ENCODE measurements at regions not wholly inside any gene's neighbourhood (a gene's known extent, or its start where the extent isn't known, plus 50 kb on each side); places are given as distances from the start of the nearest gene placed in this dataset.

GRCh38 chr14:83271663-83272062 is 1738.0 kb upstream of the SEL1L start:
- no peak overlapping the region for H3K27ac ChIP-seq
- H3K36me3 ChIP-seq = no peaks in the 10 kb centered on the region
- H3K27me3 ChIP-seq = no peaks in the 10 kb centered on the region
- H3K4me3 ChIP-seq = no peak overlapping the region
- intact Hi-C loops (cut with DNase I) = no loop called here
- H3K4me1 ChIP-seq = no peaks in the 10 kb centered on the region
- 44% methylated on average over 2 of the region's 2 CpGs for WGBS (ENCODE audit: insufficient coverage, low coverage, low lambda C conversion rate, missing lambda C conversion rate)
- no peaks in the 10 kb centered on the region for H3K9me3 ChIP-seq
- DNase-seq (no peak), ATAC-seq (no peak)
- TF ChIP-seq CTCF (IDR thresholded peaks at IDR 0.05) = no peak
- TF ChIP-seq POLR2A (IDR thresholded peaks at IDR 0.05) = no peak

- ATAC-seq (no peak), DNase-seq (no peak)
- Histone ChIP-seq H3K4me1 (no peaks in the 10 kb centered on the region), H3K27ac (no peak overlapping the region), H3K27me3 (no peaks in the 10 kb centered on the region), H3K4me3 (no peak overlapping the region), H3K36me3 (no peaks in the 10 kb centered on the region), H3K9me3 (no peaks in the 10 kb centered on the region)
- 80% methylated on average over 4 of the region's 4 CpGs for WGBS (ENCODE audit: insufficient coverage, low coverage, low lambda C conversion rate, missing lambda C conversion rate)
- intact Hi-C loops (cut with DNase I) = no loop called here
- TF ChIP-seq POLR2A (IDR thresholded peaks at IDR 0.05) (no peak), CTCF (IDR thresholded peaks at IDR 0.05) (no peak)
Observed at GRCh38 chr14:83280719-83281118, 1747.1 kb upstream of the SEL1L start.

DNA sequence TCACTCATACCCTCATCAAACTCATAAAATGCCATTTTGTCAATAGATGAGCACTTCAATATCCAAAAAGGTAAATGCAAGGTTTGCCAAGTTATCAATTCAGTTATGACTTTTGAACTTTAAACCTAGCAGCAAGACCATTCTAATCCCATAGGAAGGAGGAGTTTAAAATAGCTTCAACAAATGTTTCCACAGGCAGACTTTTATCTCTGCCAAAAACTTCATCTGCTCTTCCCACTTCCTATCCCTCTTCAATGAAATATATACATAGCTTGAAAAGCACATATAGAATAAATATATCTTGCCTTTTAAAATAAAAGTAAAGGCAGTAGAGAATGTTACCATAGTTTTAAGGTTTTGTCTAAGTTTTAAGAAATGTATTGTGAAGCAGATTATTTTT is 1749.1 kb upstream of the SEL1L start:
- ATAC-seq = no peak
- no peak overlapping the region for H3K27ac ChIP-seq

GRCh38 chr14:83287300-83287699 is 1753.6 kb upstream of the SEL1L start:
- intact Hi-C loops (cut with DNase I) = no loop called here
- ATAC-seq = no peak
- Histone ChIP-seq H3K36me3 (no peaks in the 10 kb centered on the region), H3K27me3 (no peaks in the 10 kb centered on the region), H3K27ac (no peak overlapping the region), H3K9me3 (no peaks in the 10 kb centered on the region), H3K4me1 (no peaks in the 10 kb centered on the region), H3K4me3 (no peak overlapping the region)
- 30% methylated on average over 2 of the region's 2 CpGs for WGBS (ENCODE audit: insufficient coverage, low coverage, low lambda C conversion rate, missing lambda C conversion rate)
- DNase-seq = no peak
- no peak for TF ChIP-seq CTCF (IDR thresholded peaks at IDR 0.05)
- TF ChIP-seq POLR2A (IDR thresholded peaks at IDR 0.05) = no peak

More for the DNA sequence above, 1749.1 kb upstream of the SEL1L start:
- no peak overlapping the region for H3K4me3 ChIP-seq
- H3K4me1 ChIP-seq = no peaks in the 10 kb centered on the region
- H3K36me3 ChIP-seq = no peaks in the 10 kb centered on the region
- no peak for DNase-seq
- intact Hi-C loops (cut with DNase I) = no loop called here
- TF ChIP-seq CTCF (IDR thresholded peaks at IDR 0.05) (no peak), POLR2A (IDR thresholded peaks at IDR 0.05) (no peak)
- H3K9me3 ChIP-seq = no peaks in the 10 kb centered on the region
- no peaks in the 10 kb centered on the region for H3K27me3 ChIP-seq

GRCh38 chr14:83289390-83289789 is 1755.7 kb upstream of the SEL1L start:
- no peaks in the 10 kb centered on the region for H3K4me1 ChIP-seq
- no peaks in the 10 kb centered on the region for H3K27me3 ChIP-seq
- H3K36me3 ChIP-seq = no peaks in the 10 kb centered on the region
- WGBS (ENCODE audit: insufficient coverage, low coverage, low lambda C conversion rate, missing lambda C conversion rate) = 44% methylated on average over 4 of the region's 4 CpGs
- TF ChIP-seq POLR2A (IDR thresholded peaks at IDR 0.05) (no peak), CTCF (IDR thresholded peaks at IDR 0.05) (no peak)
- no peak for DNase-seq
- H3K9me3 ChIP-seq = no peaks in the 10 kb centered on the region
- no peak overlapping the region for H3K4me3 ChIP-seq
- no peak for ATAC-seq
- H3K27ac ChIP-seq = no peak overlapping the region
- intact Hi-C loops (cut with DNase I) = no loop called here
